ENCODE measurements at regions not wholly inside any gene's neighbourhood (a gene's known extent, or its start where the extent isn't known, plus 50 kb on each side); places are given as distances from the start of the nearest gene placed in this dataset.

GRCh38 chr11:96523656-96524055, 133.8 kb downstream of the JRKL start:
- TF ChIP-seq ZNF331 (CRISPR knock-in tag; IDR thresholded peaks at IDR 0.05; ENCODE audit: low read depth) (no peak), EZH2 (IDR thresholded peaks at IDR 0.05; ENCODE audit: low read depth, unreplicated experiment) (no peak), CTCF (conservative IDR thresholded peaks at IDR 0.05; ENCODE audit: low read depth in 2 of 2) (no peak), EZH2phosphoT487 (IDR thresholded peaks at IDR 0.05; ENCODE audit: unreplicated experiment) (no peak), ZNF114 (CRISPR knock-in tag; IDR thresholded peaks at IDR 0.05) (no peak), POLR2AphosphoS5 (IDR thresholded peaks at IDR 0.05; ENCODE audit: low read depth) (no peak), REST (IDR thresholded peaks at IDR 0.05; ENCODE audit: unreplicated experiment) (no peak), ETS1 (IDR thresholded peaks at IDR 0.05) (no peak)

All from GM23338 (cell line).